Stimulated activated CD8-positive, alpha-beta memory T cell treated with anti-CD3 and anti-CD28 coated beads, Interleukin-15, amount 100 ng/mL, for 1 hour (primary cell): ENCODE measurements at regions not wholly inside any gene's neighbourhood (a gene's known extent, or its start where the extent isn't known, plus 50 kb on each side); places are given as distances from the start of the nearest gene placed in this dataset.
"Not testable (repeated sequence)": the region's sequence is repeated elsewhere in the genome, so short reads cannot be mapped to it uniquely, and the experiment has no call there.

Experiments
- DNase-seq: peaks from one replicate; pipeline ENCODE4 v3.0.0-alpha.2; 2020; ENCODE audit warnings: low read depth

DNA sequence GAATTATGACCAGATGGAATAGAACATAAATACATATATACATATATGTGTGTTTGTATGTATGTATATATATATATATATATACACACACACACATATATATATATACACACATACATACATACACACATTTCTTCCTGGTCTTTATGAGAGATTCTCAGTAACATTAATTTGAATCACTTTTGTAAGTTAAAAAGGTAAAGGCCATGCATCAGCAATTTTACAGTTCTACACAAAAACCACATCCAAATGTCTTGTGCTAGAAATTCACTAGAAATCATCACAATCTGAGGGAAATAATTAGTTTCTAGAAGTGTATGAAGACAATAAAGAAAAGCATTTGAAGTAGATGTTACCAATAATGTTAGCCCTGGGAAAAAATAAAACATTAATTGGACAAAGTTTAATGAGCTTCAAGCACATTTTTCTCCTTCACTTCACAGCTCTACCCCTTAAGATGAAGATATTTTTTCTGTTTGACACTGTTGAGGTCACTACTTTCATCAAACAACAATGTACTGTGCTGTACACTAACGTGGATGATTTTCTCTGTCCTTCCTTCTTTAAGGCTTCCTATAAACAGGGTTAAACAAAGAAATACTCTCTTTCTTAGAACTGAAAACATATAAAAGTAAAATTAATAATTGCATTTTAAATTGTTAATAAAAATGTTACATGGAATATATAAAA, 189.2 kb upstream of the NR4A3 start:
- DNase-seq = no peak

DNA sequence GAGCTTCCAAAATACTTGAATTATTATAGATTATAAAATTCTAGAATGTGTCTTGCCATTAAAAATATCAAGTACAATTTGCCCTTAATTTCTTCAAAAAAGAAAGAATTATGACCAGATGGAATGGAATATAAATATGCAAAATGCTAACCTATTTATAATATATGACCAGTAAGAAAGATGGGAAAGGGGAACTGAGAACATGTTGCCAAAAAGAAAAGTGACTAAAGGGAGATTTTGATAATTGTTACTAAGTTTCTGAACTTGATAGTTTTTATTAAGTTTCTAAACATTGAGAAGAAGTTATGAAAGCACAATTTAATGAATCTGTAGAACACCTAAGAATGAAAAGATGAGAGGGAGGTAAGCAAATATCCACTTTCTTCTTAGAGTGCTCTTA, 188.4 kb upstream of the NR4A3 start:
- DNase-seq = no peak

- DNase-seq = no peak
Observed at GRCh38 chr9:99634186-99634585, 187.5 kb upstream of the NR4A3 start.

DNA sequence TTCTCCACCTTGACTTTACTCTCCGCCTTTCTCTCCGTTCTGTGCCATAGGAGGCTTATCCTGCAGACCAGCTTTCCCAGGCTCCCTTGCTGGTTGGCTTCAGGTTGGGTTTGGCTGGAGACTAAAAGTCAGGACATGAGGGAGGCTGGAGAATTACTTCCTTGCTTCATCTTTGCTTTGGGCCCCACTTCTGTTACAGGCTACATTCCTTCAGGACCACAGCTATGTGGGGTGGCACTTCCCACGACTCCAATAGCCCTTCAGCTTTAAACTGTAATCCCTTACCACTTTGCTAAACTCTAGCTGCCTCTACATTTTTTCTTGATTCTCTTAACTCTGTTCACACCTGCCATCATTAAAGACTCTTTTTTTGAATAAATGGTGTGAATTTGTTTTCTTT, 186.7 kb upstream of the NR4A3 start:
- no peak for DNase-seq

DNA sequence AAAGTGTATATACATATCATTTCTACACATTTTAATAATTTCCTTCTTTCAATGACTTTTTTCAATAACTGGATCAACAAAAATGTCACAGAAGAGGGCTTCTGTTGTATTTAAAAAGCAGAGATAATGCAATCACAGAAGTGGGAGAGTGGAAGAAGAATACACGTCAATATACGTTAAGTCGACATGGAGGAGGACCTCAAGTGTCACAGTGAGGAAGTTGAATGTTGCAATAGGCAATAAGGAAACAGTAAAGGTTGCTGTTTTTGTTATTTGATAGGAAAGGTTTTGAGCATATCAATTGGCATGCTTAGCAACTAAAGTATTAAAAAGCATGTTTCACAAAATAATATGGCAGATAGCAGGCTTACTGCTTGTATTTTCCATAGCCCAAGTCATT, 184.0 kb upstream of the NR4A3 start:
- no peak for DNase-seq

- no peak for DNase-seq
Observed at GRCh38 chr9:99638971-99639370, 182.7 kb upstream of the NR4A3 start.

- no peak for DNase-seq
Observed at GRCh38 chr9:99647604-99648003, 174.1 kb upstream of the NR4A3 start.

DNA sequence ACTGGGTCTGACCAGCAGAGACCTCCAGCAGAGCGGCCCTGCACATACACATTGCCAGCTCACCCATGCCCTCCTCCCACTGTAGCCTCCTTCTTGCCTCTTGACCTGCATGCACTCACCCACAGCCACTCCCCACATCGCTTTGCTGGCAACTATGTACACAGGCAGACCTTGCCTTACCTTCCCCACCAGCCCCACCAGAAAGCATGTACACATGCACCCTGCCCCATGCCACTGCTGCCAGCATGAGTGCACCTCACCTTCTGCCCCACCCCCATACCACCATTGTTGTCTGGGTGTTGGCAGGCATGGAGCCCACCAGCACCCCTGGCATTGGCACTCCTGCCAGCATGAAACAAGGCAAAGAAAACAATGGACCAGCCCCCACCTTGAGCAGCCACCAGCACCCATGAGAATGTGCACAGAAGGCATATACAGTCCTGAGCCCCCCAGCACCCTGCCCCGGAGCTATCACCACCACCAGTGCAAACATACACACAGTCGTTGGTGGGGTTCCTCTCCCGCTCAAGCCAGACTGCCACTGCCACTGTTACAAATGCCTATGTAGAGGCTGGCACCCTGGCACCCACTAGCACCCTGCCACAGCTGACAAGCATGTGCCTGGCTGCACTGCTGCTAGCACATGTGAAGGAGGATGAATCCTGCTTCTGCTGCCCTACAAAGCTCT, 171.4 kb upstream of the NR4A3 start:
- DNase-seq = no peak

DNA sequence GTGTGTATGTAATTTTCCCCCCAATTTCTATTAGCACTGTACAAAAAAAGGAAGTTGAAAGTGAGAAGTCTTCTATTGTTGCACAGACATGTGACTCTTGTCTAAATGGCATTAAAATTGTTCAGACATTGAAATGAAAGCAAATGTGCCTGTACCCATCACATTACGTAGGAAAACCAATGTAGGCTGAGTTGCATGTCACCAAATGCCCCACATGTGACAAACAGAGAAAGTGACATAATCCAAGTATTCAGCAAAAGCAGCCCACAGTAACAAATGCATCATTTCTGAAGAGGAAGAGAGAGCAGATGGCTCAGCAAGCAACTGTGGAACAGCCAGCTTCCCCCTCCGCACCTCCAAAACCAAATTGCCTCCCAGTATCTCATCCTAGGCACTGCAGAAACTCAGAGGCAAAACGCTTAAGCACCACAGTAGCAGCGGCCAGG, 161.5 kb upstream of the NR4A3 start:
- no peak for DNase-seq

DNA sequence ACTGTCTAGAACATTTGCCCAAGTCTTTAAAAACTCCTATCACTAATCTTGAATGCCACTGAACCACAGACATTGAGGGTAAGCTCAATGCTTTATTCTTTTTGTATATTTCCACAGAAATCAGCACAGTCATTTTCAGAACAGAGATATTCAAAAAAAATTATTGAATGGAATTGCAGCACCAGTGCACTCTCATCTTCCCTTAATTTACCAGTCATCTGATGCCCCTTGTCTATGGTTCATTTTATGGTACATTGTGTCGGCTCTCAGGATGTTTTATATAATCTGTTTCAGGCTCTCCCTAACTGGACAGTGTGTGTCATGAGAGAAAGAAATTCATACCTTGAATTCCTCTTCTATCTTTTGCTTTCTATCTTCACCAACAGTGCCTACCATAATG, 158.4 kb upstream of the NR4A3 start:
- no peak for DNase-seq

GRCh38 chr9:99663856-99664255, 157.8 kb upstream of the NR4A3 start:
- no peak for DNase-seq

GRCh38 chr9:99666571-99666970, 155.1 kb upstream of the NR4A3 start:
- no peak for DNase-seq

DNA sequence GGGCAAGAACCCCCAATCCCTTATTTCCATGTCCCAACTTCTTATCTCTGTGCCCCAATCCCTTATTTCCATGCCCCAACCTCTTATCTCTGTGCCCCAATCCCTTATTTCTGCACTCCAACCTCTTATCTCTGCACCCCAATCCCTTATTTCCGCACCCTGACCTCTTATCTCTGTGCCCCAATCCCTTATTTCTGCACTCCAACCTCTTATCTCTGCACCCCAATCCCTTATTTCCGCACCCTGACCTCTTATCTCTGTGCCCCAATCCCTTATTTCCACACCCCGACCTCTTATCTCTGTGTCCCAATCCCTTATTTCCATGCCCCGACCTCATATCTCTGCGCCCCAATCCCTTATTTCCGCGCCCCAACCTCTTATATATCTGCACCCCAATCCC, 150.8 kb upstream of the NR4A3 start:
- not testable (repeated sequence) for DNase-seq

- no peak for DNase-seq
Observed at GRCh38 chr9:99677281-99677680, 144.4 kb upstream of the NR4A3 start.

- no peak for DNase-seq
Observed at GRCh38 chr9:99678566-99678965, 143.1 kb upstream of the NR4A3 start.

DNA sequence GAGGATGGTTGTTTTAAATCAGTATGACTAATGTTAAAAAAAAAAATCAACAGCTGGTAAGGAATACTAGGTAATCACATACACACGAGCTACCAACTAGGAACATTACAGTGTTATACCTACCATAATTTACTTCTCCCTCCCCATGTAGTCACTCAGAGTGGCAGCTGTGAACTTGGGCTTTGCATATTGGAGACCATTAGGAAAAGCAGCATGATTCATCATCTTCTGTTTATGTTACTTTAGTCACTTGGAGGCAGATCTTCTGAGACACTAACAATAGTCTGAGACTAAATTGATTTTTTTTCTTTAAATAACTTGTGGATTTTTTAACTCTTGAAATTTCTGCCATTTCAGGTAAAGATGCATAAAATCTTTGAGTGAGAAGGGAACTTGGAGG, 141.5 kb upstream of the NR4A3 start:
- no peak for DNase-seq

- DNase-seq = no peak
Observed at GRCh38 chr9:99681113-99681512, 140.6 kb upstream of the NR4A3 start.

GRCh38 chr9:99682378-99682777, 139.3 kb upstream of the NR4A3 start:
- no peak for DNase-seq

DNA sequence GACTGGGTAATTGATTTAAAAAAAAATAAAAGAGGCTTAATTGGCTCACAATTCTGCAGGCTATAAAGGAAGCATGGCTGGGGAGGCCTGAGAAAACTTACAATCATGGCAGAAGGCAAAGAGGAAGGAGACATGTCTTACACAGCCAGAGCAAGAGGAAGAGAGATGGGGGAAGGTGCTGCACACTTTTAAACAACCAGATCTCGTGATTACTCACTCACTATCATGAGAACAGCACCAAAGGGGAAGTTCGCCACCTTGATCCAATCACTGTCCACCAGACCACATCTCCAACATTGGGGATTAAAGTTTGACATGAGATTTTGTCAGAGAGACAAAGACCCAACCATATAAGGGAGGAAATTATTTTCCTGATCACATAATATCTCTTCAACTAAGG, 138.8 kb upstream of the NR4A3 start:
- DNase-seq = no peak

- DNase-seq = no peak
Observed at GRCh38 chr9:99690573-99690972, 131.1 kb upstream of the NR4A3 start.

GRCh38 chr9:99693888-99694287, 127.8 kb upstream of the NR4A3 start:
- no peak for DNase-seq

DNA sequence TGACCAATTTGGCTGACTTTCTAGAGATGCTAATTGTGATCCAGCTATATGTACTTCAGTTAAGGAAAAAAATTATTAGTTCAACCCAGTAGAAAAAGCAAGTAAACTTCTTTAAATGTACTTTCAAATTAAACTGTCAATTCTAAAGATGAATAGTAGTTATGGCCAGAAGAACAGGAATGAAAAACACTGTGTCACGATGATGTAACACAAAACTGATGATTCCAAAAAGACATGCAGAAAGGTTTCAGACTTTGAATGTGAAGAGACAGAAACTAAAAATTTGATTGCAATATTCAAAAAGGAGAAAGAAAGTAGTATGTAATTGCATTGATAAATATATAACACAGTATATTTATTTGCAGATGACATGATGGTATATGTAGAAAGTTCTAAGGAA, 127.3 kb upstream of the NR4A3 start:
- no peak for DNase-seq

- DNase-seq = no peak
Observed at GRCh38 chr9:99699396-99699795, 122.3 kb upstream of the NR4A3 start.

DNA sequence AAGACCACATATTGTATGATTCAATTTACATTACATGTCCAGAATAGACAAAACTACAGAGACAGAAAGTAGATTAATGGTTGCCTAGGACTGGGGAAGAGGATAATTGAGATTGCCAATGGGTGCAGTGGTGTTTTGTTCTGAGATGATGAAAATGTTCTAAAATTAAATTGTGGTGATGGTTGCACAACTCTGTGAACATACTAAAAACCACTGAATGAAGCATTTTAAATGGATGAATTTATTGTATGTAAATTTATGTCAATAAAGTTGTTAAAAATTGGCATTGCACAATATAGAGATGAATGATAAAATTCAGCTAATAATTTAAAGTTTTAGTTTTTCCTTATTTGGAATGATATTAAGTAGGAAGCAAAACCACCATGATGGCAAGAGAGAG, 109.5 kb upstream of the NR4A3 start:
- DNase-seq = no peak
